ENCODE measurements at regions not wholly inside any gene's neighbourhood (a gene's known extent, or its start where the extent isn't known, plus 50 kb on each side); places are given as distances from the start of the nearest gene placed in this dataset.
"Not testable (repeated sequence)": the region's sequence is repeated elsewhere in the genome, so short reads cannot be mapped to it uniquely, and the experiment has no call there.

- intact Hi-C loops (cut with DNase I; ENCODE audit: low total_unique reads) (no loop called here), in situ Hi-C loops (cut with MboI; ENCODE audit: low sequenced_read_pairs in 4 of 4) (no loop called here)
- TF ChIP-seq POLR2A (IDR thresholded peaks at IDR 0.05) (no peak), CTCF (IDR thresholded peaks at IDR 0.05 in 4 of 5, conservative IDR thresholded peaks at IDR 0.05 in 1 of 5) (no peak)
- DNase-seq (no peak), ATAC-seq (no peak)
- Histone ChIP-seq H3K4me1 (no peaks in the 10 kb centered on the region), H3K4me3 (no peak overlapping the region), H3K36me3 (no peaks in the 10 kb centered on the region), H3K27ac (no peak overlapping the region), H3K9me3 (no peaks in the 10 kb centered on the region), H3K27me3 (peaks cover 0 to 3% (median 0%) of the 10 kb centered on the region in 3 donors)
Observed at GRCh38 chr12:131561891-131562684, 148.8 kb upstream of the SFSWAP start.

GRCh38 chr12:131564138-131564727, 146.7 kb upstream of the SFSWAP start:
- DNase-seq; ATAC-seq; H3K27me3 ChIP-seq; H3K9me3 ChIP-seq; H3K27ac ChIP-seq; H3K36me3 ChIP-seq; H3K4me3 ChIP-seq; H3K4me1 ChIP-seq; in situ Hi-C loops (cut with MboI; ENCODE audit: low sequenced_read_pairs in 4 of 4); intact Hi-C loops (cut with DNase I; ENCODE audit: low total_unique reads): not testable (repeated sequence)

- Histone ChIP-seq H3K4me3 (no peak overlapping the region), H3K9me3 (no peaks in the 10 kb centered on the region), H3K36me3 (no peaks in the 10 kb centered on the region), H3K4me1 (no peaks in the 10 kb centered on the region), H3K27me3 (peaks cover 0 to 8% (median 6%) of the 10 kb centered on the region in 3 donors), H3K27ac (no peak overlapping the region)
- TF ChIP-seq CTCF (IDR thresholded peaks at IDR 0.05 in 4 of 5, conservative IDR thresholded peaks at IDR 0.05 in 1 of 5) (no peak), POLR2A (IDR thresholded peaks at IDR 0.05) (no peak)
- no peak for ATAC-seq
- no peak for DNase-seq
- in situ Hi-C loops (cut with MboI; ENCODE audit: low sequenced_read_pairs in 4 of 4): no loop called here
- intact Hi-C loops (cut with DNase I; ENCODE audit: low total_unique reads): no loop called here
Observed at GRCh38 chr12:131564845-131565244, 146.0 kb upstream of the SFSWAP start.

DNA sequence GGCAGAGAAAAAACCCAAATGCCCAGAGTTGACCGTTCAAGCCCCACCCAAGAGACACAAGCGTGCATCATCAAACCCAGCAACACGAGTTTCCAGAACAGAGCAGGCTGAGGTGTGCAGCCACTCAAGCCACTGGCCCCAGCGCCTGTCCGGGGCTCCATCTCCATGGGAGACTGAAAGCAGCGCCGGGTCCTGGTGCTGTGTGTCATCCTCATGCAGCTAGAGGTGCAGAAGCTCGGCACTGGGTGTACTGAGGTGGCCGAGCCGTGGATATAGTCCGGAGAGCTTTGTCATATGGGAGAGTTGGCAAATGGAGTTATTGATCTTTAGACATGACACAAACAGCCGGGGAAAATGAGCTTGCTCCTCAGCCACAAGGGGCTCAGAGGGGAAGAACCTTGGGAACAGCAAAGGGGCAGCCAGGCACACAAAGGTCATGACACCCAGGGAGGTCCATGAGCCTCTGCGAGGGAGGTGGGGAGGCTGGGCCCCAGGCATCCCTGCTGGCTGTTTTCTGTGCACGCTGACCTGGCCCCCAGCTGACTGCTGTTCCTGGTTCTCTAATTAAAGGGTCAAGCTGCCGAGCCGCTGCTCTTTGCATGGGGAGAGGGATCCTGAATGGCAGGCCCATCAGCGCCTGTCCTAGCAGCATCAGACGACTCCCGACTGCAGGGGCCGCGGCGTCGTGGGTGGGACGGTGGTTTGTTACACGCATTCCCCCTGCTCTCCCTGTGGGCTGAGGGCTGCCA, 145.4 kb upstream of the SFSWAP start:
- H3K4me1 ChIP-seq: no peaks in the 10 kb centered on the region
- intact Hi-C loops (cut with DNase I; ENCODE audit: low total_unique reads): no loop called here
- peaks cover 0 to 8% (median 6%) of the 10 kb centered on the region in 3 donors for H3K27me3 ChIP-seq
- no peak for DNase-seq
- no peak for ATAC-seq
- H3K27ac ChIP-seq: no peak overlapping the region
- no peak overlapping the region for H3K4me3 ChIP-seq
- H3K9me3 ChIP-seq: no peaks in the 10 kb centered on the region
- no peaks in the 10 kb centered on the region for H3K36me3 ChIP-seq
- in situ Hi-C loops (cut with MboI; ENCODE audit: low sequenced_read_pairs in 4 of 4): no loop called here
- TF ChIP-seq POLR2A (IDR thresholded peaks at IDR 0.05): no peak
- TF ChIP-seq CTCF (IDR thresholded peaks at IDR 0.05 in 4 of 5, conservative IDR thresholded peaks at IDR 0.05 in 1 of 5): no peak

DNA sequence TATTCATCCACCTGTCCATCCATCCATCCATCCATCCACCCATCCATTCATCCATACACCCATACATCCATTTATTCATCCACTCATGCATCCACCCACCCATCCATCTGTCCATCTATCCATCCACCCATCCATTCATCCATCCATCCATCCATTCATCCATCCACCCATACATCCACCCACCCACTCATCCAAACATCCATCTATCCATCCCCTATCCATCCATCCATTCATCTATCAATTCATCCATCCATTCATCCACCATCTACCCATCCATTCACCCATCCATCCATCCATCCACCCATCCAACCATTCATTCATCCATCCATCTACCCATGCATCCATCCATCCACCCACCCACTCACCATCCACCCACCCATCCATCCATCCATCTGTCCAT, 142.6 kb upstream of the SFSWAP start:
- H3K27me3 ChIP-seq: peaks cover 6 to 21% (median 7%) of the 10 kb centered on the region in 3 donors
- H3K4me3 ChIP-seq: no peak overlapping the region
- H3K36me3 ChIP-seq: no peaks in the 10 kb centered on the region
- in situ Hi-C loops (cut with MboI; ENCODE audit: low sequenced_read_pairs in 4 of 4) (no loop called here), intact Hi-C loops (cut with DNase I; ENCODE audit: low total_unique reads) (no loop called here)
- TF ChIP-seq CTCF (IDR thresholded peaks at IDR 0.05 in 4 of 5, conservative IDR thresholded peaks at IDR 0.05 in 1 of 5) (no peak), POLR2A (IDR thresholded peaks at IDR 0.05) (no peak)
- H3K4me1 ChIP-seq: no peaks in the 10 kb centered on the region
- ATAC-seq (no peak), DNase-seq (no peak)
- no peak overlapping the region for H3K27ac ChIP-seq
- no peaks in the 10 kb centered on the region for H3K9me3 ChIP-seq

Measured in gastrocnemius medialis (tissue), 4 donors.